Brain microvascular endothelial cell (primary cell): ENCODE measurements at regions not wholly inside any gene's neighbourhood (a gene's known extent, or its start where the extent isn't known, plus 50 kb on each side); places are given as distances from the start of the nearest gene placed in this dataset.

Experiments used
- DNase-seq: peaks from one replicate; pipeline ENCODE4 v3.0.0-alpha.2; 2020
- H3K27ac ChIP-seq: fragments of 250-450 bp; sonication (Bioruptor Pico); 2 replicates; pipeline ENCODE4 v1.5.1; 2020; ENCODE audit warnings: mild to moderate bottlenecking, moderate library complexity
- H3K27me3 ChIP-seq: fragments of 250-450 bp; sonication (Bioruptor Pico); replicated peaks from 2 replicates; pipeline ENCODE4 v1.5.1; 2020; ENCODE audit warnings: mild to moderate bottlenecking
- H3K36me3 ChIP-seq: fragments of 250-450 bp; sonication (Bioruptor Pico); replicated peaks from 2 replicates; pipeline ENCODE4 v1.5.1; 2020; ENCODE audit warnings: mild to moderate bottlenecking
- H3K4me3 ChIP-seq: 2 replicates; pipeline ENCODE4 v1.5.1; 2011; ENCODE audit warnings: low read depth, mild to moderate bottlenecking, control low read depth, low read length, moderate library complexity
- in situ Hi-C: cut with HindIII; loops from 2 replicates; pipeline ENCODE4 v1.10.0; 2017; ENCODE audit warnings: low sequenced_read_pairs, low pct_ligation_motif_present
- TF ChIP-seq, protein P1 (sequence below): IDR thresholded peaks from 2 replicates; pipeline ENCODE4 v1.5.1; 2011; ENCODE audit warnings: low read depth, mild to moderate bottlenecking, moderate library complexity, low read length, control low read depth, inconsistent platforms; ENCODE audit errors: missing control alignments

DNA sequence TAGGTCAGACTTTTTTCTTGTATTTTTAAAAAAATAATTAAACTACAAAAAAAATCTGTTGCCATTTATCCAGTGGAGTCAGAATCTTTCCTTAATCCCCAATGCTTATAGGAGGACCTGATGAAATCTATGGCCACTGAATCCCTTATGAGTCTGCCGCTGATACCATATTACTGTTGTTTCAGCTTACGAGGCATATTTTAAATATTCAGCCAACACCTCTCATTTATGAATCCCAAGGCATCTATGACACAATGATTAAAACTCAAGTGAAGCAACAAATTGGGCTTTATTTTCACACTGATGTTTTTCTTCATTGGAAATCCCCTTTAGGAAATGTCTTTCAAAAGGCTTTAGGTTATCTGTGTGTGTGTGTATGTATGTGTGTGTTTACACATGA is 137.8 kb upstream of the PUDP start:
- no peaks in the 10 kb centered on the region for H3K36me3 ChIP-seq
- H3K27ac ChIP-seq = no peak overlapping the region
- no peaks in the 10 kb centered on the region for H3K27me3 ChIP-seq
- H3K4me3 ChIP-seq = no peak overlapping the region
- DNase-seq = no peak
- in situ Hi-C loops = no loop called here
- TF ChIP-seq, protein P1, sequence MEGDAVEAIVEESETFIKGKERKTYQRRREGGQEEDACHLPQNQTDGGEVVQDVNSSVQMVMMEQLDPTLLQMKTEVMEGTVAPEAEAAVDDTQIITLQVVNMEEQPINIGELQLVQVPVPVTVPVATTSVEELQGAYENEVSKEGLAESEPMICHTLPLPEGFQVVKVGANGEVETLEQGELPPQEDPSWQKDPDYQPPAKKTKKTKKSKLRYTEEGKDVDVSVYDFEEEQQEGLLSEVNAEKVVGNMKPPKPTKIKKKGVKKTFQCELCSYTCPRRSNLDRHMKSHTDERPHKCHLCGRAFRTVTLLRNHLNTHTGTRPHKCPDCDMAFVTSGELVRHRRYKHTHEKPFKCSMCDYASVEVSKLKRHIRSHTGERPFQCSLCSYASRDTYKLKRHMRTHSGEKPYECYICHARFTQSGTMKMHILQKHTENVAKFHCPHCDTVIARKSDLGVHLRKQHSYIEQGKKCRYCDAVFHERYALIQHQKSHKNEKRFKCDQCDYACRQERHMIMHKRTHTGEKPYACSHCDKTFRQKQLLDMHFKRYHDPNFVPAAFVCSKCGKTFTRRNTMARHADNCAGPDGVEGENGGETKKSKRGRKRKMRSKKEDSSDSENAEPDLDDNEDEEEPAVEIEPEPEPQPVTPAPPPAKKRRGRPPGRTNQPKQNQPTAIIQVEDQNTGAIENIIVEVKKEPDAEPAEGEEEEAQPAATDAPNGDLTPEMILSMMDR = no peak

DNA sequence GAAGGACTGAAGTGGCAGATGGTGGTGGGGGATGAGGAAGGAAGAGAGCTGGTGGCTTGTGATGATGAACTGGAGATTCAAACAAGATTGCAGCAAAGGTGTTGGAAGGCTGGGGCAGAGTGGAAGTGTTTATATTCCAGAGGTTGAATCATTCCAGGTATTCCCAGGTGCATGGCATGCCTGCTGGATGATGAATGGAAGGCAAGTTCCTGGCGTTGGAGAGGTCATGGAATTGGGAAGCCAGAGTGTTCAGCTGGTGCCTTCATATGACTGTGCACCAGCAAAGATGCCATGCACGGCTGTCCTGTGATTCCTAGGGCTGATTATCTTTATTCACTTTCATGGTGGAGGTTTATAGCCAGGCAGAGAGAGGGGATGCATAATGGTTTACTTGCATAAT is 135.8 kb upstream of the PUDP start:
- no peak overlapping the region for H3K27ac ChIP-seq
- H3K36me3 ChIP-seq = no peaks in the 10 kb centered on the region
- in situ Hi-C loops = no loop called here
- no peak for DNase-seq
- no peaks in the 10 kb centered on the region for H3K27me3 ChIP-seq
- TF ChIP-seq, protein P1 = no peak
- no peak overlapping the region for H3K4me3 ChIP-seq

DNA sequence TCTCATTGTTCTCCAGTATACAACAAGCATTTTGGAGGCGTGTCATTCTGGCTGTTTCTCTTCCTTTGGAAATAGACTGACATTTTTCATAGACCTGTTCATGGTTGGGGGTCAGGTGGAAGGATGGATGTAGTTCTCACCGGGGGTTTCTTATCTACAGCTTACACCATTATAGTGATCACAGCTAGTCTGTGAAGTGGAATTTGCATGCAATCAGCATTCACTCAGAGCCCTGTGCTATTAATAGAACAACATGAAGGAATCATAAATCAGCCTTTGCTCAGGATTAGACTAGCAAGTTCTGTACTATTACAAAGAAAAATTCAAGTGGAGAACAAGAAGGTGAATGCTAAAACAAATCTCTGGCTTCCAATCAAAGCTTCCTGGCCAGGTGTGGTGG is 132.6 kb upstream of the PUDP start:
- in situ Hi-C loops = no loop called here
- TF ChIP-seq, protein P1 = no peak
- no peak for DNase-seq

DNA sequence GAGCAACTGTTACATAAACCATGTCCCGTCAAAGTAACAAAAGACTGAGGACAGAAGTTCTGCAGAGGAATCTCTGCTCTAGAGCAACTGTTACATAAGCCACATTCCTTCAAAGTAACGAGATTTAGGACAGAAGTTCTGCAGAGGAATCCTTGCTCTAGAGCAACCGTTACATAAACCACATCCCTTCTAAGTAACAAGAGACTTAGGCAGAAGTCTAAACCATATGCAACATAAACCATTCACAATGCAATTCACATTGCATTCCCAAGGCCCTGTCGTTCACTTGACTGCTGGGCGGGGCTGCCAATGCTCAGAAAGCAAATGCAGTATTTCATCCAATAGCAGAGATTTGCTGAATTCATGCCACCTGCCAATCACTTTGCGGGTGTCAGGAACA is 124.4 kb upstream of the PUDP start:
- in situ Hi-C loops = no loop called here
- DNase-seq = no peak
- no peaks in the 10 kb centered on the region for H3K27me3 ChIP-seq
- TF ChIP-seq, protein P1 = no peak
- no peak overlapping the region for H3K27ac ChIP-seq
- no peak overlapping the region for H3K4me3 ChIP-seq
- H3K36me3 ChIP-seq = no peaks in the 10 kb centered on the region

More for the DNA sequence above, 132.6 kb upstream of the PUDP start:
- Histone ChIP-seq H3K4me3 (no peak overlapping the region), H3K36me3 (no peaks in the 10 kb centered on the region), H3K27ac (no peak overlapping the region), H3K27me3 (no peaks in the 10 kb centered on the region)

DNA sequence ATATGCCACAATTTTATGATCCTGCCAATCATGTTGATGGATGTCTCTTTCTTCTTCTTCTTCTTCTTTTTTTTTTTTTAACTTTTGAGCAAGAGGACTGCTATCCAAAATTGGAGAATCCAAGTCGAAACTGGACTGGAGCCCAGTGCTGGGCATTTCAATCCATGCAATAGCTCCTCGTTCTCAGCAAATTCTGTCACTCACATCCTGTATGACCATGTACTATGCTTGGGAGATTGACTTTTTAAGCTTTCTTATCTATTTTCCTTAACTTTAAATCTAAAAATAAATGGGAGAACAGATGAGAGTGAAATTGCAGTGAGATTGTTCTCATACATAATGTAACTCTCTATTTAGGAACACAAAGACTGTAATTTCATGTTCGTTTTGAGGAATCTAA is 123.0 kb upstream of the PUDP start:
- DNase-seq = no peak
- Histone ChIP-seq H3K36me3 (no peaks in the 10 kb centered on the region), H3K27ac (no peak overlapping the region), H3K4me3 (no peak overlapping the region), H3K27me3 (no peaks in the 10 kb centered on the region)
- TF ChIP-seq, protein P1 = no peak
- in situ Hi-C loops = no loop called here

DNA sequence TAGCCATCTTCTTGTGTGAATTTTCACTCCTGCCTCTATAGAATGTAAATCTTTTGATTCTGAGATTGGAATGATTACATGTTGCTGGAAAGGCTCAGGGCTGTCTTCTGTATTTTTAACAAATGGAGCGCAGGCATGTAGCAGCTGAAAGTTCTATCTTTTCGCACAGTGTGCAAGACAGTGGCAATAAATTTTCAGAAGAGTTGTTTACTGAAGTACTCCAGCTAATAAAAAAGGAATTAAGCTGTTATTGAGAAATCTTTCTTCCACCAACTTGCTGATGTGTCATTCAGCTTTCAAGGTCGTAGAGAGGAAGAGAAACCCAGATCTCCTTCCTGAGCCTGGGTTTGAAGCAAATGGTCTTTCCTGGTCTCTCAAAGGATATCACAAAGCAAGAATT is 122.0 kb upstream of the PUDP start:
- no peak overlapping the region for H3K4me3 ChIP-seq
- in situ Hi-C loops = no loop called here
- TF ChIP-seq, protein P1 = no peak
- DNase-seq = no peak
- no peaks in the 10 kb centered on the region for H3K36me3 ChIP-seq
- H3K27ac ChIP-seq = no peak overlapping the region
- no peaks in the 10 kb centered on the region for H3K27me3 ChIP-seq
